Keratinocyte (primary cell): ENCODE measurements at regions not wholly inside any gene's neighbourhood (a gene's known extent, or its start where the extent isn't known, plus 50 kb on each side); places are given as distances from the start of the nearest gene placed in this dataset.
A peak's percentile ranks its signal among the peaks of the same experiment; 100 is the strongest.

ENCODE experiments used
- DNase-seq: peaks from one replicate; pipeline ENCODE4 v3.0.0-alpha.2; 2011; ENCODE audit warnings: low read depth, missing footprints, low spot score
- FAIRE-seq: peaks from 2 replicates; lab custom pipeline; 2011; peaks lifted over from hg19 to GRCh38; lab: Jason Lieb, UNC
- H2AFZ ChIP-seq: 2 replicates; pipeline ENCODE4 v1.6.0; 2012; ENCODE audit warnings: low read length, control low read depth, inconsistent platforms; ENCODE audit not compliant: control insufficient read depth
- H3K27ac ChIP-seq: 2 replicates; pipeline ENCODE4 v1.5.1; 2011; ENCODE audit warnings: low read length; ENCODE audit not compliant: control insufficient read depth, insufficient read depth
- H3K27me3 ChIP-seq: 3 replicates; pipeline ENCODE4 v1.6.0; 2011; ENCODE audit warnings: low read length; ENCODE audit not compliant: control insufficient read depth, insufficient read depth; ENCODE audit errors: extremely low read depth
- H3K36me3 ChIP-seq, 2 experiments: 2 replicates in 1 of 2; 3 replicates in 1 of 2; pipeline ENCODE4 v1.5.1; 2011; ENCODE audit warnings: low read length in 2 of 2, mild to moderate bottlenecking in 1 of 2; ENCODE audit not compliant: control insufficient read depth in 2 of 2, insufficient read depth in 2 of 2; ENCODE audit errors: extremely low read depth in 1 of 2
- H3K4me1 ChIP-seq: 3 replicates; pipeline ENCODE4 v1.5.1; 2011; ENCODE audit warnings: low read length; ENCODE audit not compliant: control insufficient read depth, insufficient read depth; ENCODE audit errors: extremely low read depth
- H3K4me2 ChIP-seq: 3 replicates; pipeline ENCODE4 v1.6.0; 2011; ENCODE audit warnings: low read depth, low read length; ENCODE audit not compliant: control insufficient read depth, insufficient read depth; ENCODE audit errors: extremely low read depth
- H3K4me3 ChIP-seq, 3 experiments: fragments of 200-600 bp in 1 of 3; sonication (generic) in 1 of 3; 2 replicates in 2 of 3; 3 replicates in 1 of 3; pipeline ENCODE4 v1.5.1; 2011 to 2016; ENCODE audit warnings: low read length in 3 of 3, mild to moderate bottlenecking in 3 of 3, control low read depth in 2 of 3, inconsistent platforms in 1 of 3, low read depth in 1 of 3, mixed read lengths in 1 of 3, mixed run types in 1 of 3, moderate library complexity in 1 of 3; ENCODE audit not compliant: control insufficient read depth in 2 of 3, insufficient read depth in 2 of 3; ENCODE audit errors: extremely low read depth in 1 of 3
- H3K79me2 ChIP-seq: 2 replicates; pipeline ENCODE4 v1.6.0; 2012; ENCODE audit warnings: low read length; ENCODE audit not compliant: control insufficient read depth, insufficient read depth
- H3K9ac ChIP-seq: 3 replicates; pipeline ENCODE4 v1.6.0; 2011; ENCODE audit warnings: low read length; ENCODE audit not compliant: control insufficient read depth, insufficient read depth; ENCODE audit errors: extremely low read depth
- H3K9me1 ChIP-seq: 3 replicates; pipeline ENCODE4 v1.6.0; 2011; ENCODE audit warnings: low read length; ENCODE audit not compliant: control insufficient read depth, insufficient read depth; ENCODE audit errors: extremely low read depth
- H3K9me3 ChIP-seq: 2 replicates; pipeline ENCODE4 v1.5.1; 2012; ENCODE audit warnings: low read depth, low read length; ENCODE audit not compliant: control insufficient read depth
- H4K20me1 ChIP-seq: 3 replicates; pipeline ENCODE4 v1.6.0; 2011; ENCODE audit warnings: low read length; ENCODE audit not compliant: control insufficient read depth, insufficient read depth; ENCODE audit errors: extremely low read depth
- CTCF ChIP-seq, 3 experiments: IDR thresholded peaks in 1 of 3; conservative IDR thresholded peaks in 1 of 3; optimal IDR thresholded peaks in 1 of 3; 2 replicates in 2 of 3; 3 replicates in 1 of 3; pipeline versions ENCODE3 to v1.5.1; 2011; ENCODE audit warnings: low read length in 3 of 3, mild to moderate bottlenecking in 3 of 3, moderate library complexity in 2 of 3, control low read depth in 1 of 3, inconsistent platforms in 1 of 3; ENCODE audit not compliant: insufficient read depth in 2 of 3; ENCODE audit errors: extremely low read depth in 1 of 3
- EZH2 ChIP-seq: IDR thresholded peaks from one replicate; pipeline ENCODE4 v1.6.1; 2012; ENCODE audit warnings: inconsistent platforms, mild to moderate bottlenecking, low read length, moderate library complexity
- dilution Hi-C: fragments of 300-500 bp; cut with MboI; formaldehyde crosslinking; loops from one replicate; pipeline ENCODE4 v1.7.0; 2020; ENCODE audit warnings: low sequenced_read_pairs; ENCODE audit not compliant: extremely low pct_ligation_motif_present

GRCh38 chr20:53785320-53785719, 191.7 kb upstream of the ZNF217 start:
- peak overlapping the region; percentile 68 for H3K27ac ChIP-seq
- H3K4me2 ChIP-seq = no peak overlapping the region
- no peaks in the 10 kb centered on the region for H3K36me3 ChIP-seq
- H3K9me1 ChIP-seq = no peaks in the 10 kb centered on the region
- dilution Hi-C loops = no loop called here
- no peaks in the 10 kb centered on the region for H3K27me3 ChIP-seq
- FAIRE-seq (no peak), DNase-seq (no peak)
- no peak overlapping the region for H3K4me3 ChIP-seq
- no peaks in the 10 kb centered on the region for H3K79me2 ChIP-seq
- H3K4me1 ChIP-seq = peaks cover 35% of the 10 kb centered on the region
- TF ChIP-seq EZH2 (no peak), CTCF (optimal IDR thresholded peaks at IDR 0.05 in 1 of 3, IDR thresholded peaks at IDR 0.05 in 1 of 3, conservative IDR thresholded peaks at IDR 0.05 in 1 of 3; ENCODE audit: extremely low read depth in 1 of 3, insufficient read depth in 2 of 3, low read length in 3 of 3) (no peak)
- no peak overlapping the region for H3K9ac ChIP-seq
- H4K20me1 ChIP-seq = no peaks in the 10 kb centered on the region
- no peaks in the 10 kb centered on the region for H3K9me3 ChIP-seq
- H2AFZ ChIP-seq = no peak overlapping the region

- FAIRE-seq (no peak), DNase-seq (no peak)
- Histone ChIP-seq H2AFZ (no peak overlapping the region), H3K9ac (no peak overlapping the region), H3K79me2 (no peaks in the 10 kb centered on the region), H3K4me1 (peaks cover 23% of the 10 kb centered on the region), H3K36me3 (no peaks in the 10 kb centered on the region), H3K27ac (no peak overlapping the region), H3K27me3 (no peaks in the 10 kb centered on the region), H3K9me3 (no peaks in the 10 kb centered on the region), H3K4me3 (no peak overlapping the region), H3K9me1 (no peaks in the 10 kb centered on the region), H4K20me1 (no peaks in the 10 kb centered on the region), H3K4me2 (no peak overlapping the region)
- dilution Hi-C loops = no loop called here
- TF ChIP-seq EZH2 (no peak), CTCF (optimal IDR thresholded peaks at IDR 0.05 in 1 of 3, IDR thresholded peaks at IDR 0.05 in 1 of 3, conservative IDR thresholded peaks at IDR 0.05 in 1 of 3; ENCODE audit: extremely low read depth in 1 of 3, insufficient read depth in 2 of 3, low read length in 3 of 3) (no peak)
Measured at GRCh38 chr20:53783768-53784167, 190.1 kb upstream of the ZNF217 start.
